Activated CD8-positive, alpha-beta T cell treated with anti-CD3 and anti-CD28 coated beads for 36 hours (primary cell): ENCODE measurements at regions not wholly inside any gene's neighbourhood (a gene's known extent, or its start where the extent isn't known, plus 50 kb on each side); places are given as distances from the start of the nearest gene placed in this dataset.

Experiments
- ATAC-seq: fragments of 200-7000 bp; cut with Tn5 transposase; one replicate; pipeline ENCODE4 v1.10.0; 2021; ENCODE audit warnings: mild to moderate bottlenecking, moderate library complexity
- CTCF ChIA-PET: fragments of 350-600 bp; sonication (Branson Sonifier 250); formaldehyde crosslinking; loops from one replicate; lab custom pipeline; 2021; ENCODE audit warnings: antibody characterized with exemption; lab: Charles Lee
- POLR2A ChIA-PET: fragments of 350-600 bp; sonication (Branson Sonifier 250); formaldehyde crosslinking; loops from one replicate; lab custom pipeline; 2021; ENCODE audit warnings: antibody characterized with exemption; lab: Charles Lee
- DNase-seq: peaks from one replicate; pipeline ENCODE4 v3.0.0-alpha.2; 2020
- H3K27ac Mint-ChIP-seq: one replicate; pipeline ENCODE4 v1.8.0; 2021; ENCODE audit warnings: mild to moderate bottlenecking, mixed read lengths
- H3K27me3 Mint-ChIP-seq: one replicate; pipeline ENCODE4 v1.8.0; 2021; ENCODE audit warnings: mixed read lengths
- H3K36me3 Mint-ChIP-seq: one replicate; pipeline ENCODE4 v1.8.0; 2021; ENCODE audit warnings: low read depth, mixed read lengths
- H3K4me1 Mint-ChIP-seq: one replicate; pipeline ENCODE4 v1.8.0; 2021; ENCODE audit warnings: low read depth, mixed read lengths
- H3K4me3 Mint-ChIP-seq: one replicate; pipeline ENCODE4 v1.8.0; 2021; ENCODE audit warnings: mild to moderate bottlenecking, moderate library complexity, mixed read lengths
- H3K9me3 Mint-ChIP-seq: one replicate; pipeline ENCODE4 v1.8.0; 2021; ENCODE audit warnings: mixed read lengths
- CTCF ChIP-seq: fragments of 200-600 bp; IDR thresholded peaks from one replicate; pipeline ENCODE4 v1.8.0; 2022; ENCODE audit warnings: antibody characterized with exemption, mild to moderate bottlenecking
- intact Hi-C: fragments of 100-400 bp; cut with micrococcal nuclease; formaldehyde crosslinking; loops from one replicate; pipeline ENCODE4 v1.10.0; 2022

GRCh38 chr12:118912697-118913270, 68.6 kb upstream of the SRRM4 start:
- no peak for TF ChIP-seq CTCF
- CTCF ChIA-PET: no interaction called here
- Mint-ChIP-seq H3K36me3 (no peaks in the 10 kb centered on the region), H3K9me3 (no peaks in the 10 kb centered on the region), H3K27ac (no peak overlapping the region), H3K4me1 (no peaks in the 10 kb centered on the region), H3K27me3 (no peaks in the 10 kb centered on the region), H3K4me3 (no peak overlapping the region)
- no peak for ATAC-seq
- no peak for DNase-seq
- intact Hi-C loops: no loop called here
- POLR2A ChIA-PET: no interaction called here

GRCh38 chr12:118921761-118922160, 59.6 kb upstream of the SRRM4 start:
- Mint-ChIP-seq H3K36me3 (no peaks in the 10 kb centered on the region), H3K9me3 (no peaks in the 10 kb centered on the region), H3K4me1 (no peaks in the 10 kb centered on the region), H3K4me3 (no peak overlapping the region), H3K27ac (no peak overlapping the region), H3K27me3 (peaks cover 5% of the 10 kb centered on the region)
- intact Hi-C loops: no loop called here
- no peak for TF ChIP-seq CTCF
- ChIA-PET CTCF (no interaction called here), POLR2A (no interaction called here)
- DNase-seq (no peak), ATAC-seq (no peak)

- Mint-ChIP-seq H3K27ac (no peak overlapping the region), H3K9me3 (no peaks in the 10 kb centered on the region), H3K27me3 (peaks cover 5% of the 10 kb centered on the region), H3K4me3 (no peak overlapping the region), H3K36me3 (no peaks in the 10 kb centered on the region), H3K4me1 (no peaks in the 10 kb centered on the region)
- TF ChIP-seq CTCF: no peak
- ATAC-seq (no peak), DNase-seq (no peak)
- CTCF ChIA-PET: interaction anchor here (0.8 kb wide), 1 partner anchor 8 kb away, joined by 3 read pairs; no protein-coding TSS in a partner anchor
- POLR2A ChIA-PET: no interaction called here
- intact Hi-C loops: no loop called here
Measured at GRCh38 chr12:118922405-118922804, 58.9 kb upstream of the SRRM4 start.

- no peaks in the 10 kb centered on the region for H3K9me3 Mint-ChIP-seq
- H3K27me3 Mint-ChIP-seq: peaks cover 5% of the 10 kb centered on the region
- TF ChIP-seq CTCF: no peak
- no peak overlapping the region for H3K27ac Mint-ChIP-seq
- no peaks in the 10 kb centered on the region for H3K36me3 Mint-ChIP-seq
- intact Hi-C loops: no loop called here
- CTCF ChIA-PET: no interaction called here
- POLR2A ChIA-PET: no interaction called here
- no peaks in the 10 kb centered on the region for H3K4me1 Mint-ChIP-seq
- no peak overlapping the region for H3K4me3 Mint-ChIP-seq
- DNase-seq: no peak
- ATAC-seq: no peak
Measured at GRCh38 chr12:118925407-118925806, 55.9 kb upstream of the SRRM4 start.

GRCh38 chr12:118925826-118926225, 55.5 kb upstream of the SRRM4 start:
- POLR2A ChIA-PET: no interaction called here
- peaks cover 5% of the 10 kb centered on the region for H3K27me3 Mint-ChIP-seq
- no peak for TF ChIP-seq CTCF
- DNase-seq (no peak), ATAC-seq (no peak)
- CTCF ChIA-PET: no interaction called here
- H3K4me1 Mint-ChIP-seq: no peaks in the 10 kb centered on the region
- H3K27ac Mint-ChIP-seq: no peak overlapping the region
- H3K9me3 Mint-ChIP-seq: no peaks in the 10 kb centered on the region
- no peak overlapping the region for H3K4me3 Mint-ChIP-seq
- intact Hi-C loops: no loop called here
- H3K36me3 Mint-ChIP-seq: no peaks in the 10 kb centered on the region
